GM18499 (cell line): ENCODE measurements at regions not wholly inside any gene's neighbourhood (a gene's known extent, or its start where the extent isn't known, plus 50 kb on each side); places are given as distances from the start of the nearest gene placed in this dataset.
"Not testable (repeated sequence)": the region's sequence is repeated elsewhere in the genome, so short reads cannot be mapped to it uniquely, and the experiment has no call there.

ENCODE experiments used
- ATAC-seq: cut with Tn5 transposase; IDR thresholded peaks from one replicate; pipeline ENCODE4 v1.9.1; 2021; ENCODE audit warnings: moderate number of reproducible peaks; ENCODE audit not compliant: insufficient read depth, unreplicated experiment

GRCh38 chr1:83075107-83075506 is 923.8 kb downstream of the TTLL7 start:
- ATAC-seq: no peak

GRCh38 chr1:83067954-83068353 is 931.0 kb downstream of the TTLL7 start:
- ATAC-seq: no peak

- no peak for ATAC-seq
Observed at GRCh38 chr1:83065952-83066727, 932.8 kb downstream of the TTLL7 start.

- no peak for ATAC-seq
Observed at GRCh38 chr1:83064589-83065242, 934.2 kb downstream of the TTLL7 start.

GRCh38 chr1:83060651-83061390 is 938.1 kb downstream of the TTLL7 start:
- no peak for ATAC-seq

GRCh38 chr1:83060221-83060620 is 938.7 kb downstream of the TTLL7 start:
- no peak for ATAC-seq

- no peak for ATAC-seq
Observed at GRCh38 chr1:83058327-83058726, 940.6 kb downstream of the TTLL7 start.

GRCh38 chr1:83055391-83056170 is 943.4 kb downstream of the TTLL7 start:
- ATAC-seq: no peak

- ATAC-seq: no peak
Observed at GRCh38 chr1:83053446-83053845, 945.5 kb downstream of the TTLL7 start.

- ATAC-seq: no peak
Observed at GRCh38 chr1:83052865-83053264, 946.1 kb downstream of the TTLL7 start.

- not testable (repeated sequence) for ATAC-seq
Observed at GRCh38 chr1:83051053-83051452, 947.9 kb downstream of the TTLL7 start.

- no peak for ATAC-seq
Observed at GRCh38 chr1:83043244-83043643, 955.7 kb downstream of the TTLL7 start.

GRCh38 chr1:83039091-83039490 is 959.8 kb downstream of the TTLL7 start:
- ATAC-seq: not testable (repeated sequence)

GRCh38 chr1:83034851-83035250 is 964.1 kb downstream of the TTLL7 start:
- no peak for ATAC-seq

GRCh38 chr1:83033682-83034081 is 965.2 kb downstream of the TTLL7 start:
- no peak for ATAC-seq

GRCh38 chr1:83029916-83030315 is 969.0 kb downstream of the TTLL7 start:
- ATAC-seq: no peak

- no peak for ATAC-seq
Observed at GRCh38 chr1:83029050-83029449, 969.9 kb downstream of the TTLL7 start.

- ATAC-seq: no peak
Observed at GRCh38 chr1:83028467-83028866, 970.5 kb downstream of the TTLL7 start.

GRCh38 chr1:83027511-83027910 is 971.4 kb downstream of the TTLL7 start:
- no peak for ATAC-seq

- no peak for ATAC-seq
Observed at GRCh38 chr1:83026745-83027144, 972.2 kb downstream of the TTLL7 start.
